Liver (tissue), 3 donors: ENCODE measurements at regions not wholly inside any gene's neighbourhood (a gene's known extent, or its start where the extent isn't known, plus 50 kb on each side); places are given as distances from the start of the nearest gene placed in this dataset.

Experiments used
- ATF3 ChIP-seq: IDR thresholded peaks from 2 replicates; pipeline ENCODE4 v1.6.1; 2016; ENCODE audit warnings: antibody characterized with exemption
- CTCF ChIP-seq: fragments of 150-350 bp; IDR thresholded peaks from 2 replicates; pipeline ENCODE4 v1.5.1; 2017; ENCODE audit warnings: improper control_type of control experiment, low read depth, low read length; ENCODE audit not compliant: missing input control
- EGR1 ChIP-seq, 2 donors: IDR thresholded peaks; 2 replicates each; pipeline ENCODE4 v1.6.1; 2016 to 2018; ENCODE audit warnings: antibody characterized with exemption in 2 of 2, low read depth in 2 of 2
- GABPA ChIP-seq, 2 donors: IDR thresholded peaks in 1 of 2; conservative IDR thresholded peaks in 1 of 2; 2 replicates each; pipeline ENCODE4 v1.6.1; 2016; ENCODE audit warnings: antibody characterized with exemption in 2 of 2, mild to moderate bottlenecking in 1 of 2, moderate library complexity in 1 of 2
- HNF4G ChIP-seq: IDR thresholded peaks from 2 replicates; pipeline ENCODE4 v1.6.1; 2016; ENCODE audit warnings: antibody characterized with exemption
- JUND ChIP-seq, 2 donors: IDR thresholded peaks; 2 replicates each; pipeline ENCODE4 v1.6.1; 2016; ENCODE audit warnings: antibody characterized with exemption in 2 of 2
- NR2F2 ChIP-seq: IDR thresholded peaks from 2 replicates; pipeline ENCODE4 v1.6.1; 2016; ENCODE audit warnings: antibody characterized with exemption
- RAD21 ChIP-seq, 2 donors: IDR thresholded peaks; 2 replicates each; pipeline ENCODE4 v1.6.1; 2016; ENCODE audit warnings: antibody characterized with exemption in 2 of 2, mild to moderate bottlenecking in 2 of 2
- REST ChIP-seq: IDR thresholded peaks from 2 replicates; pipeline ENCODE4 v1.6.1; 2016; ENCODE audit warnings: antibody characterized with exemption, mild to moderate bottlenecking
- TAF1 ChIP-seq: conservative IDR thresholded peaks from 2 replicates; pipeline ENCODE4 v1.6.1; 2016; ENCODE audit warnings: antibody characterized with exemption, mild to moderate bottlenecking
- TF ChIP-seq, protein P1 (sequence below): IDR thresholded peaks from 2 replicates; pipeline ENCODE4 v1.6.1; 2016; ENCODE audit warnings: antibody characterized with exemption
- TF ChIP-seq, protein P2 (sequence below): IDR thresholded peaks from 2 replicates; pipeline ENCODE4 v1.6.1; 2016; ENCODE audit warnings: antibody characterized with exemption
- donor health status: healthy.
- donor health status: healthy.

DNA sequence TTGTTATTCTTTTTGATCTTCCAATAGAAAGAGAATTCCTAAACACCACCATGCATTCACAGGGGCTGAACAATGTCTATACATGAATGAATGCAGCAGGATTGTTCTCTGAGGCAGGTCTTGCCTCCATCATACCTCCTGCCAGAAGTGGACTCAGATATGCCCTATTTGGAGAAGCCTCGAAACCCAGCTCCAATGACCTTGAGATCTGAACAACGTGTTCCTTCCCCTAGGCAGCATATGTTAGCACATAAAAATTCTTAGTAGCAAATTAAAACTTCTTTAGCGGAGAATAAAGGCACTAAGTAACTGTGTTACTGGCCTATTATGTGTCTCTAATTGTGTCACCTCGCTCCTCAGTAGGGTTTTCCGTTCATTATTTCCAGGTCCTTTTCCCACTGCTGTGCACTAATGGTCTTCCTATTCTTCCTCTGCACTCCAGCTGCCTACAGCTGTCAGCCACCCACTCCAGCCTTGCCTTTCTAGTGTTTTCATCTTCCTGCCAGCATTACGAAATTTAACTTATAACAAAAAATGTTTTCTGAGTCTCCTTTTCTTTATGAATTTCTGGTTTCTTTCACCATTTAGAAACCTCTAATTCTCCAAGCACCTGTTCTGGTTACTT lies 62.6 kb upstream of the IGF1 start:
- no peak for TF ChIP-seq JUND (IDR thresholded peaks at IDR 0.05)
- TF ChIP-seq NR2F2: no peak
- TF ChIP-seq CTCF: no peak
- TF ChIP-seq TAF1: no peak
- no peak for TF ChIP-seq RAD21 (IDR thresholded peaks at IDR 0.05)
- TF ChIP-seq ATF3: no peak
- TF ChIP-seq, protein P1, sequence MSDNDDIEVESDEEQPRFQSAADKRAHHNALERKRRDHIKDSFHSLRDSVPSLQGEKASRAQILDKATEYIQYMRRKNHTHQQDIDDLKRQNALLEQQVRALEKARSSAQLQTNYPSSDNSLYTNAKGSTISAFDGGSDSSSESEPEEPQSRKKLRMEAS: no peak
- TF ChIP-seq HNF4G: no peak
- TF ChIP-seq EGR1 (IDR thresholded peaks at IDR 0.05; ENCODE audit: low read depth in 2 of 2): no peak
- TF ChIP-seq GABPA (IDR thresholded peaks at IDR 0.05 in 1 of 2, conservative IDR thresholded peaks at IDR 0.05 in 1 of 2): no peak
- TF ChIP-seq, protein P2, sequence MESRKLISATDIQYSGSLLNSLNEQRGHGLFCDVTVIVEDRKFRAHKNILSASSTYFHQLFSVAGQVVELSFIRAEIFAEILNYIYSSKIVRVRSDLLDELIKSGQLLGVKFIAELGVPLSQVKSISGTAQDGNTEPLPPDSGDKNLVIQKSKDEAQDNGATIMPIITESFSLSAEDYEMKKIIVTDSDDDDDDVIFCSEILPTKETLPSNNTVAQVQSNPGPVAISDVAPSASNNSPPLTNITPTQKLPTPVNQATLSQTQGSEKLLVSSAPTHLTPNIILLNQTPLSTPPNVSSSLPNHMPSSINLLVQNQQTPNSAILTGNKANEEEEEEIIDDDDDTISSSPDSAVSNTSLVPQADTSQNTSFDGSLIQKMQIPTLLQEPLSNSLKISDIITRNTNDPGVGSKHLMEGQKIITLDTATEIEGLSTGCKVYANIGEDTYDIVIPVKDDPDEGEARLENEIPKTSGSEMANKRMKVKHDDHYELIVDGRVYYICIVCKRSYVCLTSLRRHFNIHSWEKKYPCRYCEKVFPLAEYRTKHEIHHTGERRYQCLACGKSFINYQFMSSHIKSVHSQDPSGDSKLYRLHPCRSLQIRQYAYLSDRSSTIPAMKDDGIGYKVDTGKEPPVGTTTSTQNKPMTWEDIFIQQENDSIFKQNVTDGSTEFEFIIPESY: no peak
- no peak for TF ChIP-seq REST
